GM19438 (cell line): ENCODE measurements at regions not wholly inside any gene's neighbourhood (a gene's known extent, or its start where the extent isn't known, plus 50 kb on each side); places are given as distances from the start of the nearest gene placed in this dataset.
A peak's percentile ranks its signal among the peaks of the same experiment; 100 is the strongest.
"Not testable (repeated sequence)": the region's sequence is repeated elsewhere in the genome, so short reads cannot be mapped to it uniquely, and the experiment has no call there.

Experiments used
- ATAC-seq: cut with Tn5 transposase; IDR thresholded peaks from one replicate; pipeline ENCODE4 v1.9.1; 2021; ENCODE audit warnings: low read depth; ENCODE audit not compliant: unreplicated experiment

GRCh38 chr2:87311896-87312441 is 290.3 kb upstream of the PLGLB1 start:
- not testable (repeated sequence) for ATAC-seq

GRCh38 chr2:87314622-87315021 is 293.0 kb upstream of the PLGLB1 start:
- not testable (repeated sequence) for ATAC-seq

- ATAC-seq: peak; percentile 60
Observed at GRCh38 chr2:87315183-87315902, 293.7 kb upstream of the PLGLB1 start.

- not testable (repeated sequence) for ATAC-seq
Observed at GRCh38 chr2:87317193-87317592, 295.5 kb upstream of the PLGLB1 start.

GRCh38 chr2:87318814-87319491 is 297.3 kb upstream of the PLGLB1 start:
- ATAC-seq: not testable (repeated sequence)

GRCh38 chr2:87319705-87320104 is 298.1 kb upstream of the PLGLB1 start:
- ATAC-seq: not testable (repeated sequence)

GRCh38 chr2:87321201-87321600 is 299.6 kb upstream of the PLGLB1 start:
- ATAC-seq: not testable (repeated sequence)

- ATAC-seq: not testable (repeated sequence)
Observed at GRCh38 chr2:87324335-87325041, 302.8 kb upstream of the PLGLB1 start.

GRCh38 chr2:87325042-87325910 is 303.6 kb upstream of the PLGLB1 start:
- not testable (repeated sequence) for ATAC-seq

- ATAC-seq: not testable (repeated sequence)
Observed at GRCh38 chr2:87325911-87326294, 304.3 kb upstream of the PLGLB1 start.

GRCh38 chr2:87326754-87327153 is 305.1 kb upstream of the PLGLB1 start:
- not testable (repeated sequence) for ATAC-seq

- not testable (repeated sequence) for ATAC-seq
Observed at GRCh38 chr2:87327648-87328371, 306.2 kb upstream of the PLGLB1 start.

- ATAC-seq: not testable (repeated sequence)
Observed at GRCh38 chr2:87329529-87329928, 307.9 kb upstream of the PLGLB1 start.

GRCh38 chr2:87330486-87330885 is 308.8 kb upstream of the PLGLB1 start:
- not testable (repeated sequence) for ATAC-seq

- not testable (repeated sequence) for ATAC-seq
Observed at GRCh38 chr2:87331940-87332583, 310.4 kb upstream of the PLGLB1 start.

GRCh38 chr2:87334888-87335287 is 313.2 kb upstream of the PLGLB1 start:
- not testable (repeated sequence) for ATAC-seq

- not testable (repeated sequence) for ATAC-seq
Observed at GRCh38 chr2:87338998-87339397, 317.4 kb upstream of the PLGLB1 start.

- not testable (repeated sequence) for ATAC-seq
Observed at GRCh38 chr2:87341601-87342014, 320.0 kb upstream of the PLGLB1 start.

- not testable (repeated sequence) for ATAC-seq
Observed at GRCh38 chr2:87342175-87342574, 320.5 kb upstream of the PLGLB1 start.
